ENCODE measurements at regions not wholly inside any gene's neighbourhood (a gene's known extent, or its start where the extent isn't known, plus 50 kb on each side); places are given as distances from the start of the nearest gene placed in this dataset.
"Not testable (repeated sequence)": the region's sequence is repeated elsewhere in the genome, so short reads cannot be mapped to it uniquely, and the experiment has no call there.

GRCh38 chr3:168738527-168739325 is 643.0 kb upstream of the GOLIM4 start:
- no peak for DNase-seq

DNA sequence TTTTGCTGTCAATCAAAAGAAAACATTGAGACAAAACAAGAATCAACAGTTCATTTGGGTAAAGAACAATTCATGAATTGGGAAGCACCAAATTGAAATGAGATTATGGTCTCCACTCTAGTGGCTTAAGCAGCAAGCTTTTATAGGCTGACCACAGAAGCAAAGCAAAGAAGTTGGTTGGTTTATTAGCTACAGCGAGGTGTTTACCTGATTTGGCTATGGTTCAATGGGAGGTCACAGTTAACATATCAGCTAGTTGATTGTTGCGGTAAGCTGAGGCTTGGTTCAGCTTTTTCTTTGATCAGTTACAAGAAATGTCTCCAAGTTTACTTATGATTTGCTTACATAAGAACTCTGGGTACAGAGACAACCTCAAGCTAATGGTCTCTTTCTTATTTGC is 640.5 kb upstream of the GOLIM4 start:
- DNase-seq, result no peak

DNA sequence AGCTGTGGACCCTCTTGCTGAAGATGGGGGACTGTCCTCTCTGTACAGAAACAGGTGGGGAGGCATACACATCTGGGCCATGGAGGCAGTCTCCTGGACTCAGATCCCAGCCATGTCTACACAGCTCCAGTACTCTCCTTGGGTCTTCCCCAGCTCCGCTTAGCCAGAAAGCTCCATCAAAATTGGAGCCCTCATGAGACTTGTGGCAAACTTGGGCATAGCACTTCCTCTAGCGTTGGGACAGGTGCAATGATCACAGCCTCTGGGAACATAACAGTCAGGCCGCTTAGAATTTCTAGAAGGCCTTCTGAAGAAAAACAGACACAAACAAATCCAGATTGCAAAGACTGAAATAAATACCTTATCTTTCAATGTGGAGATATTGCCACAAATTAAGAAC is 634.3 kb upstream of the GOLIM4 start:
- DNase-seq, result no peak

- DNase-seq, result no peak
Measured at GRCh38 chr3:168722091-168722490, 626.4 kb upstream of the GOLIM4 start.

- DNase-seq, result no peak
Measured at GRCh38 chr3:168714609-168715240, 619.0 kb upstream of the GOLIM4 start.

DNA sequence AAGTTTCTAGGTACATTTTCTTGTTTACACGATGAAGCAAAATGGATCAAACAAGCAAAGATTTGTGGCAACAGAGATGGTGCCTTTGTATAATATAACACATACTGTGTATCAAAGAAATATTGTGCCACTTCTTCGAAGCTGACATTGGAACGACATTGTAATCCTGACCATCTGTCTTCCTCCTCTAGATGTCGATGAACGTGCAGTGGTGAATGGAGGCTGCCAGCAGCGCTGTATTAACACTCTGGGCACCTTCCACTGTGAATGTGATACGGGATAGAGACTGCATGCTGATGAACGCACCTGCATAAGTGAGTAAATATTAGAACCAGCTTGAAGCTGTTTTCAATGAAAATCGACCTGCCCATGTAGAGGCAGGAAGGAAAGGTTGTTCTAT is 613.3 kb upstream of the GOLIM4 start:
- no peak for DNase-seq

DNA sequence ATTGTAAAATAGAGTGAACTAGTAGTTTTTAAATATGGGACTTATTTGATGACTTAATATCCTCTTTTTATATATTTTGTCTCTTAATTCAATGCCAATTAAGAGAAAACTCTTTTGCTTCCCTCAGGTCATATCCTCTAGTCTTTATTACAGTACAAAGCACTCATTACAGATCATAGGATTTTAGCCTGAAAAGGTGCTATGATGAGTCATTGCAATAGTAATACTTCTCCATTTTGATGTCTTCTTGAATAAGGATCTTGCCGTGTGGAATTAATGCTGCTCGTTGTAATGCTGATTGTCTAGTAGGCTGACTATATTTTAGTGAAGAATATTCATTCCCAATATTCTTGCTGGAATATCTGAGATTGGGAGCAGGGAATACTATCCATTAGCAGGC is 612.2 kb upstream of the GOLIM4 start:
- no peak for DNase-seq

DNA sequence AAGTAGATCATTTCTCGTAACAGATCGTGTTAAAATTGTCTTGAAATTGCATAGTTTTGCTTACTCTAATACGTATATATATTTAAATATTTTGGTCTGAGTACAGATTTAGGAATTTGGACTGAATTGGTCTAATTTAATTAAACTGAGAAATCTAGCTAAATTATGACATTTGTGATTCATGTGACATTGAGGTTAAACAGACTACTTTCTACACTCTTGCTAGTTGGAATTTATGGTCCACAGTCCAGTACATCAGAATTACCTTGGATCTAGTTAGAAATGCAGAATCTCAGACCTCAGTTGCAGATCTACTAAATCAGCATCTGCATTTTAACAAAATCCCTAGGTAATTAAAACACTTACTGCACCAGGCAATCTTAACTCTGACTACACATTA is 609.7 kb upstream of the GOLIM4 start:
- no peak for DNase-seq

- DNase-seq, result no peak
Measured at GRCh38 chr3:168696051-168696450, 600.3 kb upstream of the GOLIM4 start.

DNA sequence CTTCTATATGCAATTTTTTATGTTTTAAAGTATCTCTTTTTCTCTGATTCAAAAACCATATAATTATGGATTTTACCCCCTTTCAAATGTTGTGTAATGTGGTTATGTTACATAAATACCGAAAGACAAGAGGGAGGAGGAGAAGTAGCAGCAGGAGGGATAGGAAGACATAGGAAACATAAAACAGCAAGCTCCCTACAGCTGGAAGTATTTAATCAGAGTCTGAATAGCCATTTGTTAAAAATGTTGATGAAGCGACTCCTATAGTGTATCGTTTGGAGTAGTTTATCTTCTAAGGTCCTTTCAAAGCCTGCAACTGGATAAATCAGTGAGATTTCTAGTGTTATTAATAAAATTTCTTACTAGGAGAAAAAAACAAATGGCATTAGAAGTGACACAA is 598.1 kb upstream of the GOLIM4 start:
- DNase-seq, result no peak

GRCh38 chr3:168688267-168688666 is 592.5 kb upstream of the GOLIM4 start:
- DNase-seq, result no peak

GRCh38 chr3:168684519-168684918 is 588.8 kb upstream of the GOLIM4 start:
- DNase-seq, result no peak

DNA sequence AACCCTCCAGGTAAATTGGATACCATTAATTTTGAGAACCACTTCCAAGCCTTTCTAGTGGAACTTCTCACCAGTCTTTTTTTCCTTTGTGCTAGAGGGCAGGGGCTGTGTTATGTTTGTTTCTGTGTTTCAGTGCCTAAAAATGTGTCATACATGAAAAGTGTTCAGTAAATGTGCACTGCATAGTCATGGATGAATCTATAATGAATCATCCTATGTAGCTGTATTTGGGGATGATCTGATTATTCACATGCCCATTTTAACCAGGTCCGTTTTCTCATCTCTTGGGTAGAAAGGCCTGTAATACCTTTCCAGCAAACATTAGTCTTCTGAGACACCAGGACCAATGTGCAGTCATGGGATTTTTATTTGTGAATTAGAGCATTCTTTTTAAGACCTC is 583.0 kb upstream of the GOLIM4 start:
- DNase-seq, result no peak

- DNase-seq, result no peak
Measured at GRCh38 chr3:168671091-168671490, 575.4 kb upstream of the GOLIM4 start.

DNA sequence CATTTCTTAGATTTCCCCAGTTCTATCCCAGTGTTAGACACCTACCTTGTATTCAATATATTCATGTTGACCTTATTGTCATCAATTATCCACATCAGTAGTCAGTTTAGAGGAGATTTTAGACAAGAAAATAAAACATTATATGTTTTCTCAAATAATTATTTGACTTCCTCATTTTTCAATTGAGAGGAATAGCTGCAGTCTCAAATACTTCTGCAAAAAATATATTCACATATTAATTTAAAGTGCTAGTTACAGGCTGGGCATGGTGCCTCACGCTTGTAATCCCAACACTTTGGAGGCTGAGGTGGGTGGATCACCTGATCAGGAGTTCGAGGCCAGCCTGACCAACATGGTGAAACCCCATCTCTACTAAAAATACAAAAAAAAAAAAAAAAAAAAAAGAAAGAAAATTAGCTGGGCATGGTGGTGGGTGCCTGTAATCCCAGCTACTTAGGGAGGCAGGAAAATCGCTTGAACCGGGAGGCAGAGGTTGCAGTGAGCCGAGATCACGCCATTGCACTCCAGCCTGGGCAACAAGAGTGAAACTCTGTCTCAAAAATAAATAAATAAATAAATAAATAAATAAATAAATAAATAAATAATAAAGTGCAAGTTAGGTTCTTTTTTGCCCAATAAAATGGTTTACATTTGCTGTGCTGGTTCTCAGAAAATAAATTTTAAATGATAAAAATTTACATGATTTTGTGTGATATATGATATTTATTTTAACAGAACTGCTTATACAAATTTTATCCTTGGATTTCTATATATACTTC is 565.3 kb upstream of the GOLIM4 start:
- not testable (repeated sequence) for DNase-seq

DNA sequence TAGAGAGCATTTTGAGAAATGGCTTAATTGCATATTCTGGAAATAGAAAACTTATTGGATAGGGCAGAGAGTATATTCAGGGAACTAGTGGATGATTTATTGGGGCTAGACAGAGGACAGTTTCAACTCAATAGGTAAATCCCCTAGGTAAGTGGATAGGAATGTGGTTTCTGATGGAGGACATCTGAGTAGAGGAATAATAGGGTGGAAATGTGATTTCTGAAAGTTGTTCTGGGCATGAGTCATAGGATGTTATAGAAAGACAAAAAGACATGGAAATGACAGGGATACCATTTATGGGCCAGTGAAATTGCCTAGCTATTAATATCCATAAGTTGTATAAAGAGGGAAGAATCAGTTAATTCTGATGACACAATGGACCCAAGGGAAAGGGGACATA is 563.3 kb upstream of the GOLIM4 start:
- no peak for DNase-seq

DNA sequence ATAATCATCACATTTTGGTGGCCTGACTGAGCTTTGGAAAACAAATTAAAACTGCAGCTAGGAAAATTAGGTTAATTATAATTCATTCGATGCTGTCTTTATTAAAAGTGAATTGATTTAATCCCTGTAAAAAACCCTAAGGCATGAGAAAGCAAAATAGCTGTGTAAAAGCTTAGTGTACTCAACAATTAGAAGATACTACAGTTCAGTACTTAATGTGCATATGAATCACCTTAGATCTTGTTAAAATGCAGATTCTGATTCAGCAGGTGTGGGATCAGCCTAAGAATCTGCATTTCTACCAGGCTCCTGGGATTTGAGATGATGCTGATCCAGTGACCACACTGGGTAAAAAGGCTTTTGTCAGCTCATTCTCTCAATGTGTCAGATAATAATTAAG is 559.9 kb upstream of the GOLIM4 start:
- no peak for DNase-seq

DNA sequence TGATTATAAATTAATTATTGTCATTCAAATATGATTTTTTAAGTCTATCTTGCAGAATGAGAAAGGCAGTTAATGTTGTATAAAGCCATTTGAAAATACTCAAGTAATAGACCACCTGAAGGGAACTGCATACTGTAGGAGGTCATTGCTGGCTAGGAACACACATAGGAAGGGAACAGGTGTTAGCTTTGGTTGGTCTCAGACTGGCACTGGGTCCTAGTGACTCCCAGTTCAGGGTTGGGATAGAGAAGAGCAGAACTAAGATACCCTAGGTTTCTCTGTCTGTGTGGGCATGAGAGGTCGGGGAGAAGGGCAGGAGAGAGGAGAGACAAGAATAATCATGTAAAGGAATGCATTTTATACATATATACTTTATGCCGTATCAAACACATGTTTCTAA is 559.0 kb upstream of the GOLIM4 start:
- no peak for DNase-seq

DNA sequence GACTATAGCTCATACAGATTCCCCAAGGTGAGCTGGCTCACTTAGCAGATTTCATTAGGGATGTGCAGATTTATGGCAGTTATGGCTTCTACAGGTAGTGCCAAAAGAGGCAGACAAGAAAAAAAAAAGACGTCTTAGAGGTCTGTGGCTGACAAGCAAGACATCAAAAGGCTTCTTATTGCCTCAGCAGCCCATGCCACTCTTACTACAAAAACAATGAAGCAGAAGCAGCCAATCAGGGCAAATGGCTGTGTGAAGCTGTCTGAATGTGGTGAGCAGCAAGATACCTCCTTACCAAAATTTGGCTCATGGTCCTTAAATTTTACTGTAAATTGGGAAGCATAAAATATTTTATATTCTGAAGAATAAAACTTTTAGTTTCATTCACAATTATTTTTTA is 557.5 kb upstream of the GOLIM4 start:
- DNase-seq, result no peak

DNA sequence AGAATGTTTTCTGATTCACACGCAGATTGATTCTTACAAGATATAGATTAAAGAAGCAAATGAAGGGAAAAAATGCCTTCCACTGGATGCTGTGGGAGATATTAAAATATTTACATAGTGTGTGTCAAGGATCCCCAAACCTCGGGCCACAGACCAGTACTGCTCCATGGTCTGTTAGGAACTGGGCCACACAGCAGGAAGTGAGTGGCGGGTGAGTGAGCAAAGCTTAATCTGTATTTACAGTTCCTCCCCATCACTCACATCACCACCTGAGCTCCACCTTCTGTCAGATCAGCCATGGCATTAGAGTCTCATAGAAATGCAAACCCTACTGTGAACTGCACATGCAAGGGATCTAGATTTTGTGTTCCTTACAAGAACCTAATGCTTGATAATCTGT is 552.6 kb upstream of the GOLIM4 start:
- no peak for DNase-seq

GRCh38 chr3:168647582-168647981 is 551.9 kb upstream of the GOLIM4 start:
- no peak for DNase-seq

DNA sequence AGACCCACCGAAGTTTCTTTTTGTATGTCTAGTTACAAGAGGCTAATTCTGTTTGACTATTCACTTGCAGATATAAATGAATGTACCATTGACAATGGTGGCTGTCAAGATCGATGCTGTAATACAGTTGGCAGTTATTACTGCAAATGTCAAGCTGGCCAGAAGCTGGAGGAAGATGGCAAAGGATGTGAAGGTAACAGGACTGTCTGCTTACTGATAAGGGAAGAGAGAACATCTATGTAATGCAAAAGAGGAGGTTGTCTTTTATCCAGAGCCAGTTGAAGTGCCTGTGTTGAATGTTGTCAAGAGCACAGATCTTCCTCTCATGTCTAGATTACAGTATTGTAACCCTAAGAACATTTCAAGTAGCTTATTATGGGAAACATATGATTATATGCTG is 549.5 kb upstream of the GOLIM4 start:
- DNase-seq, result no peak

- no peak for DNase-seq
Measured at GRCh38 chr3:168628549-168628948, 532.8 kb upstream of the GOLIM4 start.

DNA sequence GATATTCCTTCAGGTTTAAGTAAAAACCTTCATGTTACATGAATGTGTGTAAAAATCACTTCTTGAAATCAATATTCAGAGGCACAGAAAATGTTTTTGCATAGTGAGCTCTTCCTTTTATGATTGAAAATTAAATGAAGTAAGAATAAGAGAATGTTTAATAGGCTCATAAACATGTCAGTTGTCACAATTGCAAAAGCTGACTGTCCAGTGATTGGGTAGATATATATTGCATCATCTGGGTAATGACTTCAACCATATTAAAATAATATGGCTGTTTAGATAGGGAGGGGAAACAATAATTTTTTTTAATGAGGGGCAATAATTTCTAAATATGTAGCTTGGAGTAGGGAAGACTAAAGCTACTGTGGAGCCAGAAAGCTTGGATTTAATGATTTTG is 529.8 kb upstream of the GOLIM4 start:
- no peak for DNase-seq

Data from CD4-positive, alpha-beta T cell treated with Interleukin-21 for 1 hour (primary cell).